Breast epithelium (tissue), 4 donors: ENCODE measurements at regions not wholly inside any gene's neighbourhood (a gene's known extent, or its start where the extent isn't known, plus 50 kb on each side); places are given as distances from the start of the nearest gene placed in this dataset.

Experiments used
- DNase-seq, 2 donors: peaks; one replicate each; pipeline ENCODE4 v3.0.0-alpha.2; 2019; ENCODE audit warnings: low spot score in 2 of 2
- H3K27ac ChIP-seq, 2 donors: fragments of 200-600 bp; sonication (generic) in 1 of 2; one replicate each; pipeline ENCODE4 v1.5.1; 2016 to 2019; ENCODE audit warnings: mild to moderate bottlenecking in 1 of 2
- H3K27me3 ChIP-seq, 2 donors: fragments of 200-600 bp; sonication (generic) in 1 of 2; one replicate each; pipeline versions ENCODE4 v1.5.1 to v1.6.0; 2017 to 2019; ENCODE audit warnings: control low read depth in 1 of 2, mild to moderate bottlenecking in 1 of 2
- H3K36me3 ChIP-seq: fragments of 200-600 bp; one replicate; pipeline ENCODE4 v1.5.1; 2019
- H3K4me1 ChIP-seq, 2 donors: fragments of 200-600 bp; sonication (generic); one replicate each; pipeline ENCODE4 v1.5.1; 2016 to 2019; ENCODE audit warnings: control low read depth in 1 of 2
- H3K4me3 ChIP-seq, 3 donors: fragments of 200-600 bp; sonication (generic); 1 replicate in 2 of 3; 2 replicates in 1 of 3; pipeline ENCODE4 v1.5.1; 2016 to 2019; ENCODE audit warnings: mild to moderate bottlenecking in 3 of 3, moderate library complexity in 2 of 3
- H3K9me3 ChIP-seq, 2 donors: fragments of 200-600 bp; sonication (generic) in 1 of 2; one replicate each; pipeline ENCODE4 v1.5.1; 2016 to 2019; ENCODE audit warnings: control low read depth in 1 of 2
- POLR2A ChIP-seq: fragments of 450-650 bp; IDR thresholded peaks from one replicate; pipeline ENCODE4 v1.6.1; 2016; ENCODE audit warnings: antibody characterized with exemption, mild to moderate bottlenecking, moderate library complexity
- POLR2AphosphoS5 ChIP-seq, 3 donors: sonication (generic); formaldehyde crosslinking; IDR thresholded peaks; one replicate each; pipeline ENCODE4 v1.6.1; 2017; ENCODE audit warnings: antibody characterized with exemption in 3 of 3
- intact Hi-C: fragments of 100-400 bp; cut with DNase I; formaldehyde crosslinking; loops from one replicate; pipeline ENCODE4 v1.15.1; 2023; ENCODE audit warnings: low total_unique reads
- TF ChIP-seq, protein P1 (sequence below), 3 donors: fragments of 450-650 bp; IDR thresholded peaks; one replicate each; pipeline ENCODE4 v1.5.1; 2016 to 2017; ENCODE audit warnings: antibody characterized with exemption in 3 of 3, mild to moderate bottlenecking in 3 of 3, moderate library complexity in 3 of 3

DNA sequence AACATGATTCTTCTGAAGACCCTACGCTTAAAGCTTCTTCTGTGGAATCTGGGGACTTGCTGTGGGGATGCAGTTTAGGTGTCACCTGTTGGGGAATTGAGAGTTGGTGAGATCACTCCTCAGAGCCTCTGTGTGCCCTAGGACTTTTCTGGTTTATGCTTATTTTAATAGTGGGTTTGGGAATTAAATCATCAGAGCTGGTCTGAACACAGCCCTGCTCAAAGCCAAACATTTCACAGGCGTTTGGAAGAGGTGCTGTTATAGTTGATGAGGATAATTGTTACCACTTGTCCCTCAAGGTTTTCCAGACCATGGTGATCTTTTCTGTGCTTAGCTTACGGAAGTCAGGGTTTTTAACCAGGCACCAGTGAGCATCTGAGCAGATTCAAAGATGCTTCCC, 106.1 kb downstream of the EBLN1 start:
- DNase-seq = no peak
- H3K27ac ChIP-seq = peak overlapping the region; percentile 45 to 55
- TF ChIP-seq, protein P1, sequence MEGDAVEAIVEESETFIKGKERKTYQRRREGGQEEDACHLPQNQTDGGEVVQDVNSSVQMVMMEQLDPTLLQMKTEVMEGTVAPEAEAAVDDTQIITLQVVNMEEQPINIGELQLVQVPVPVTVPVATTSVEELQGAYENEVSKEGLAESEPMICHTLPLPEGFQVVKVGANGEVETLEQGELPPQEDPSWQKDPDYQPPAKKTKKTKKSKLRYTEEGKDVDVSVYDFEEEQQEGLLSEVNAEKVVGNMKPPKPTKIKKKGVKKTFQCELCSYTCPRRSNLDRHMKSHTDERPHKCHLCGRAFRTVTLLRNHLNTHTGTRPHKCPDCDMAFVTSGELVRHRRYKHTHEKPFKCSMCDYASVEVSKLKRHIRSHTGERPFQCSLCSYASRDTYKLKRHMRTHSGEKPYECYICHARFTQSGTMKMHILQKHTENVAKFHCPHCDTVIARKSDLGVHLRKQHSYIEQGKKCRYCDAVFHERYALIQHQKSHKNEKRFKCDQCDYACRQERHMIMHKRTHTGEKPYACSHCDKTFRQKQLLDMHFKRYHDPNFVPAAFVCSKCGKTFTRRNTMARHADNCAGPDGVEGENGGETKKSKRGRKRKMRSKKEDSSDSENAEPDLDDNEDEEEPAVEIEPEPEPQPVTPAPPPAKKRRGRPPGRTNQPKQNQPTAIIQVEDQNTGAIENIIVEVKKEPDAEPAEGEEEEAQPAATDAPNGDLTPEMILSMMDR (IDR thresholded peaks at IDR 0.05) = no peak
- no peak for TF ChIP-seq POLR2AphosphoS5 (IDR thresholded peaks at IDR 0.05)
- TF ChIP-seq POLR2A = no peak
- H3K4me1 ChIP-seq = no peaks in the 10 kb centered on the region
- no peaks in the 10 kb centered on the region for H3K27me3 ChIP-seq
- intact Hi-C loops = no loop called here
- no peaks in the 10 kb centered on the region for H3K9me3 ChIP-seq
- H3K36me3 ChIP-seq = no peaks in the 10 kb centered on the region
- no peak overlapping the region for H3K4me3 ChIP-seq

DNA sequence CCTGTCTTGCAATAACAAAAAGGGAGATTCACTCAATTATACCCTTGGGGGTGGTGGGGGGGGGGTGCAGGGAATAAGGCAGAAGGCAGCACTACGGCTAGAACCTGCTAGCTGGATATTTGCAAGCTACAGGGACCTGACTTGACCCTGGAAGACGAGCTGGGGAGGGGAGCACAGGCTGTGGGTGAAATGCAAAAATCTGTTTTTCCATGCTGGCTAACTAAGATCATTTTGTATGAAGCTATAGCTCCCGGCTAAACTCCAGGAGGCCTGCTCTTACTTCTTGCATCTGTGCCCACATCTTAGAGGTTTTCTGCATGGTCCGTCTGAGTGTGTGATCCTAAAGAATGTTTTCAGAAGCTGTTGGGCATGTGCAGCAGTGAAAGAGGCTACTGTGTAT, 106.6 kb downstream of the EBLN1 start:
- no peak overlapping the region for H3K4me3 ChIP-seq
- intact Hi-C loops = no loop called here
- TF ChIP-seq POLR2A (no peak), POLR2AphosphoS5 (IDR thresholded peaks at IDR 0.05) (no peak)
- TF ChIP-seq, protein P1 (IDR thresholded peaks at IDR 0.05) = no peak
- no peaks in the 10 kb centered on the region for H3K36me3 ChIP-seq
- no peaks in the 10 kb centered on the region for H3K27me3 ChIP-seq
- no peaks in the 10 kb centered on the region for H3K4me1 ChIP-seq
- H3K27ac ChIP-seq = peak overlapping the region; percentile 45 to 55
- no peaks in the 10 kb centered on the region for H3K9me3 ChIP-seq
- DNase-seq = no peak

DNA sequence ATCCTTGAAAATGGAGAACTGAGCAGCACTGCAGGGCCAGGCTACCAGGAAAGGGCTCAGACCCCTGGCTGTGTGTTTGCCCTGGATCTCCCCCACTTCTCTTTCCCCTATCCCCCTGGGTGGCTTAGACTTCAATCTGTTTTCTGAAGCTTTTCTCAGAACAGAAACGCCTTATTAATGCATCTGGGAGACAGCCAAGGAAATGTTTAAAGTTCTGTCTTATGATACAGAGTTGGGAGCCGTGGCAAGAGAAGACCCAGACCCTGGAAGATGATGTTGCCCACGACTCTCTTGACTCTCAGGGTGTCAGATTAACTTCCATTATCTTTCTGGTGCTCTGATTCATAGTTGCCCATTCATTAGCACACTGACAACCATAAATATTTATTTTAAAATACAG, 107.1 kb downstream of the EBLN1 start:
- no peak for TF ChIP-seq POLR2AphosphoS5 (IDR thresholded peaks at IDR 0.05)
- TF ChIP-seq, protein P1 (IDR thresholded peaks at IDR 0.05) = no peak
- no peak for TF ChIP-seq POLR2A
- H3K4me1 ChIP-seq = no peaks in the 10 kb centered on the region
- no peaks in the 10 kb centered on the region for H3K27me3 ChIP-seq
- no peaks in the 10 kb centered on the region for H3K9me3 ChIP-seq
- no peak overlapping the region for H3K4me3 ChIP-seq
- peak overlapping the region; percentile 37 to 63 for H3K27ac ChIP-seq
- no peak for DNase-seq
- intact Hi-C loops = no loop called here
- H3K36me3 ChIP-seq = no peaks in the 10 kb centered on the region

DNA sequence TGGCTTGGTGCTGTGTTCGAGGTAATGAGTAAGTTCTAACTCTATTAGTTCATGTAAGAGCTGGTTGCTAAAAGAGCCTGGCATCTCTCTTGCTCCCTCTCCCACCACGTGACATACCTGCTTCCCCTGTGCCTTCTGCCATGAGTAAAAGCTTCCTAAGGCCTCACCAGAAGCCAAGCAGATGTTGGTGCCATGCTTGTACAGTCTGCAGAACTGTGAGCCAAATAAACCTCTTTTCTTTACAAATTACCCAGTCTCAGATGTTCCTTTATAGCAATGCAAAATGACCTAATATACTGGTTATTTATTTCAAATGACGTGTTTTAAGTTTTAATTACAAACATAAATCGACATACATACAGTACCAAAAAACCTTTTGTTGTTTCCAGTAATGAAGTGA, 101.7 kb upstream of the DNAJC1 start:
- Histone ChIP-seq H3K4me1 (no peaks in the 10 kb centered on the region), H3K36me3 (no peaks in the 10 kb centered on the region), H3K27ac (no peak overlapping the region), H3K27me3 (no peaks in the 10 kb centered on the region), H3K4me3 (no peak overlapping the region), H3K9me3 (no peaks in the 10 kb centered on the region)
- intact Hi-C loops = no loop called here
- TF ChIP-seq, protein P1 (IDR thresholded peaks at IDR 0.05) = no peak
- no peak for TF ChIP-seq POLR2AphosphoS5 (IDR thresholded peaks at IDR 0.05)
- no peak for TF ChIP-seq POLR2A
- no peak for DNase-seq

DNA sequence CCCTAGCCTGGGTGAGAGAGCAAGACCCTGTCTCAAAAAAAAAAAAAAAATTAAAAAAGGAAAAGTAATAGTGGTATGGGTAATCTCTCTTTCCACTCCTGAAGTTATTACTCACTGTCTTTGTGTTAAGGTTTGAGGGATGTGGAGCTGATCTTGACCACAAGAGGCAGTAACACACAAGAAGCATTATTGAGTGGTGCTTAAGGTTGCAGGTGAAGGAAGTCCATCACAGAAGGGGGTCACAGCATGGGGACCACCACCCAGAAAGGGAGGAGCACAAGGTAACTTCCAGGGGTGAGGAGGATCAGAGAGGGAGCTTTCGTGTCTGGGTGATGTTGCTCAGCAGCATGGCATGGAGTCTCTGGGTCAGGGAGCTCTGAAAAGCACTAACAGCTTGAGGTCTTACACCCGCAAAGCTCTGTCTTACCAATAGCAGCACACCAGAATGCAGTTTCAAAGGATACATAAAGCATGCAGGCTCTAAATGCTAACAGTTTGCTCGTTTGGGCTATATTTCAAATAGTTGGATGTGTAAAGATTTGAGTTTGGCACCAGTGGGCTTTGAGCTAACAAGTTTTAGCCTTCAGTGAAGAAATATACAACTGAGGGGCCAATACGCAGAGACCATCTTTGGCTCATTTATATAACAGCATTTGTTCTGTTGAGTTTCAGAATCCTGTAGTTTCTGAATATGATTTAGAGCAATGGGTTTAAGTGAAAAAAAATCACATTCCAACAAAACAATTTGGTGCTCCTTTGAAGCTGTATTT, 100.4 kb upstream of the DNAJC1 start:
- H3K36me3 ChIP-seq = no peaks in the 10 kb centered on the region
- intact Hi-C loops = no loop called here
- H3K27me3 ChIP-seq = no peaks in the 10 kb centered on the region
- no peaks in the 10 kb centered on the region for H3K4me1 ChIP-seq
- no peak overlapping the region for H3K4me3 ChIP-seq
- no peak for TF ChIP-seq POLR2A
- TF ChIP-seq POLR2AphosphoS5 (IDR thresholded peaks at IDR 0.05) = no peak
- TF ChIP-seq, protein P1 (IDR thresholded peaks at IDR 0.05) = peak in 1 of 3 donors; percentile 23
- no peaks in the 10 kb centered on the region for H3K9me3 ChIP-seq
- no peak for DNase-seq
- no peak overlapping the region for H3K27ac ChIP-seq
